ENCODE measurements at regions not wholly inside any gene's neighbourhood (a gene's known extent, or its start where the extent isn't known, plus 50 kb on each side); places are given as distances from the start of the nearest gene placed in this dataset.

GRCh38 chr5:137808503-137809135 is 54.5 kb upstream of the HNRNPA0 start:
- no peaks in the 10 kb centered on the region for H3K9me3 ChIP-seq (replicated peaks)
- peaks cover 39% of the 10 kb centered on the region for H3K4me1 ChIP-seq
- peak overlapping the region; percentile 54 for H3K27ac ChIP-seq (replicated peaks)
- DNase-seq, result peak; percentile 35
- peaks cover 35% of the 10 kb centered on the region for H3K36me3 ChIP-seq
- no peaks in the 10 kb centered on the region for H3K27me3 ChIP-seq (ENCODE audit: low read depth)
- TF ChIP-seq CTCF (IDR thresholded peaks at IDR 0.05; ENCODE audit: borderline replicate concordance), result no peak
- intact Hi-C loops (cut with micrococcal nuclease), result no loop called here
- H3K4me3 ChIP-seq, result no peak overlapping the region

DNA sequence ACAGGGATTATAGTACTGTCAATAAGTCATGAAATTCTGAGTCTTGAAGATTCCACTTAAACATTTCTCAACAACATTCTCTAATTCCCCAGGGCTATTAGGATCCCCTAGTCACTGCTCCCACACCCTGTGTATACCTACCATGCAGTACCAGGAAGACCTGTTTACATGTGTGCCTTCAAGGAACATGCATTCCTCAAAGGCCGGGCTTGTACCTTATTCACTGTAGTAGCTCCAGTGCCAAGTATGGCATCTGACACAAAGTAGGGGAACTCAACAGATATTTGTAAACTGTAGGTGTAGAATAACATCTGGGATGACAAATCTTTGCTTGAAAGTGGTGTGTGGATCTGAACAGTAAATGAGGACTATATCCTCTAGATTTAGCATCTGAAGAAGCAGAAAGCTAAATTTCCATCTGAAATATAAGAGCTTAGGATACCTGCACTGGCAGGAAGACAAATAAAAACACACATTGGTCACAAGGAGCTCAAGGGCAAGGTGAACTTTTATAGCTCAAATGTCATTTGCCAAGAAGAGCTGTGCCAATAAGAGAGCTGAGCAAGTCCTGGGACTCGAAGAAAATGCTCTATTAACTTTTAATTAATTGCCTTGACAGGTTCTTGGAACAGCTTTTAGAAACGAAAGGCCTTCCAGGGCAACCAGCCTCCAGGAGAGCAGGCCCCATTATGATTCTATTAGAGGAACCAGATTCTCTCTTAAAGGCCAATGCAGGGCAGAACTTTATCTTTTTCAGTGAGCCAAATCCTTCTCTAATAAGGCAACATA is 52.3 kb upstream of the MYOT start:
- H3K36me3 ChIP-seq, result peaks cover 9% of the 10 kb centered on the region
- TF ChIP-seq CTCF (IDR thresholded peaks at IDR 0.05; ENCODE audit: borderline replicate concordance), result no peak

More for the DNA sequence above, 52.3 kb upstream of the MYOT start:
- intact Hi-C loops (cut with micrococcal nuclease), result no loop called here
- Histone ChIP-seq H3K4me1 (peaks cover 24% of the 10 kb centered on the region), H3K4me3 (no peak overlapping the region), H3K9me3 (replicated peaks) (no peaks in the 10 kb centered on the region), H3K27me3 (ENCODE audit: low read depth) (no peaks in the 10 kb centered on the region), H3K27ac (replicated peaks) (peak overlapping the region; percentile 51)
- DNase-seq, result no peak

Data from left ventricle myocardium inferior (tissue), 1 donor.